ENCODE measurements at regions not wholly inside any gene's neighbourhood (a gene's known extent, or its start where the extent isn't known, plus 50 kb on each side); places are given as distances from the start of the nearest gene placed in this dataset.

GRCh38 chr22:48647051-48647450 lies 1180.6 kb downstream of the BRD1 start:
- Histone ChIP-seq H3K9me3 (ENCODE audit: insufficient read depth, low read depth, low read length) (peaks cover 4% of the 10 kb centered on the region; the same call in 1 of the 2 replicates), H3K4me3 (ENCODE audit: low read length, poor library complexity, severe bottlenecking) (no peak overlapping the region), H3K36me3 (ENCODE audit: insufficient read depth, low read length) (no peaks in the 10 kb centered on the region), H3K27me3 (ENCODE audit: insufficient read depth, low read length, poor library complexity, severe bottlenecking) (no peaks in the 10 kb centered on the region), H3K4me1 (ENCODE audit: insufficient read depth, low read length, poor library complexity, severe bottlenecking) (peaks cover 4% of the 10 kb centered on the region), H3K9me2 (replicated peaks; ENCODE audit: low read depth, low read length) (no peaks in the 10 kb centered on the region), H3F3A (ENCODE audit: low read depth) (no peaks in the 10 kb centered on the region), H3K4me2 (ENCODE audit: low read depth, low read length, poor library complexity, severe bottlenecking) (no peak overlapping the region), H2AFZ (ENCODE audit: low read length) (no peak overlapping the region), H3K9ac (ENCODE audit: low read depth, low read length, poor library complexity, severe bottlenecking) (no peak overlapping the region), H4K20me1 (ENCODE audit: insufficient read depth, low read length, poor library complexity, severe bottlenecking) (no peaks in the 10 kb centered on the region), H3K79me2 (ENCODE audit: insufficient read depth, low read length) (no peaks in the 10 kb centered on the region)
- no peak for TF ChIP-seq CTCF (conservative IDR thresholded peaks at IDR 0.05; ENCODE audit: low read length)
- TF ChIP-seq EZH2phosphoT487 (IDR thresholded peaks at IDR 0.05; ENCODE audit: borderline replicate concordance), result no peak

- H3K9me2 ChIP-seq (replicated peaks; ENCODE audit: low read depth, low read length), result no peaks in the 10 kb centered on the region
- no peaks in the 10 kb centered on the region for H3K79me2 ChIP-seq (ENCODE audit: insufficient read depth, low read length)
- H3K4me2 ChIP-seq (ENCODE audit: low read depth, low read length, poor library complexity, severe bottlenecking), result no peak overlapping the region
- H3K4me1 ChIP-seq (ENCODE audit: insufficient read depth, low read length, poor library complexity, severe bottlenecking), result peaks cover 4% of the 10 kb centered on the region
- H3K9me3 ChIP-seq (ENCODE audit: insufficient read depth, low read depth, low read length), result peaks cover 4% of the 10 kb centered on the region; the same call in 1 of the 2 replicates
- no peaks in the 10 kb centered on the region for H3K36me3 ChIP-seq (ENCODE audit: insufficient read depth, low read length)
- no peak overlapping the region for H3K4me3 ChIP-seq (ENCODE audit: low read length, poor library complexity, severe bottlenecking)
- no peak for TF ChIP-seq EZH2phosphoT487 (IDR thresholded peaks at IDR 0.05; ENCODE audit: borderline replicate concordance)
- TF ChIP-seq CTCF (conservative IDR thresholded peaks at IDR 0.05; ENCODE audit: low read length), result no peak
- H3K27me3 ChIP-seq (ENCODE audit: insufficient read depth, low read length, poor library complexity, severe bottlenecking), result no peaks in the 10 kb centered on the region
- H3K9ac ChIP-seq (ENCODE audit: low read depth, low read length, poor library complexity, severe bottlenecking), result no peak overlapping the region
- H4K20me1 ChIP-seq (ENCODE audit: insufficient read depth, low read length, poor library complexity, severe bottlenecking), result no peaks in the 10 kb centered on the region
- no peaks in the 10 kb centered on the region for H3F3A ChIP-seq (ENCODE audit: low read depth)
- H2AFZ ChIP-seq (ENCODE audit: low read length), result no peak overlapping the region
Measured at GRCh38 chr22:48646216-48646925, 1181.3 kb downstream of the BRD1 start.

DNA sequence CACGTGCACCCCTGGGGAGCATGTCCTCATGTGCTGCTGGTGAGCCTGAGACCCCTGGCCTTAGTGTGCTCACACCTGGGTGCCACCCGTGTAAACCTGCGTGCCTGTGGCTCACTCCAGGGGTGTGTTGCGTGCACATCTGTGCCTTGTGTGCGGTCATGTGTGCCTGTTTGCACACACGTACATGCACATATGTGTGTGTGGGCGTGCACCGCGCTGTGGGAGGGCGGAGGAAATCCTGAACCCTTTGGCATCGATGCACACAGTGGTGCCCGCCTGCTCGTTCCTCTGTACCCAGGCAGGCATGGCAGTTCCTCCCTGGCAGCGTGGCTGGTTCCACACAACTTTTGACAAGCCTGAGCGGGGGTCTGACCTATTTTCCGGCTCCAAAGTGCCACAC lies 1181.9 kb downstream of the BRD1 start:
- Histone ChIP-seq H3K27me3 (ENCODE audit: insufficient read depth, low read length, poor library complexity, severe bottlenecking) (no peaks in the 10 kb centered on the region), H2AFZ (ENCODE audit: low read length) (no peak overlapping the region), H3K4me3 (ENCODE audit: low read length, poor library complexity, severe bottlenecking) (no peak overlapping the region), H3K9me3 (ENCODE audit: insufficient read depth, low read depth, low read length) (0 out of 2 replicates have a peak, but pooled peaks cover 4% of the 10 kb centered on the region), H3K9me2 (replicated peaks; ENCODE audit: low read depth, low read length) (no peaks in the 10 kb centered on the region), H3K36me3 (ENCODE audit: insufficient read depth, low read length) (no peaks in the 10 kb centered on the region), H3K4me1 (ENCODE audit: insufficient read depth, low read length, poor library complexity, severe bottlenecking) (peaks cover 4% of the 10 kb centered on the region), H3K4me2 (ENCODE audit: low read depth, low read length, poor library complexity, severe bottlenecking) (no peak overlapping the region), H3K9ac (ENCODE audit: low read depth, low read length, poor library complexity, severe bottlenecking) (no peak overlapping the region), H3F3A (ENCODE audit: low read depth) (no peaks in the 10 kb centered on the region), H4K20me1 (ENCODE audit: insufficient read depth, low read length, poor library complexity, severe bottlenecking) (no peaks in the 10 kb centered on the region), H3K79me2 (ENCODE audit: insufficient read depth, low read length) (no peaks in the 10 kb centered on the region)
- TF ChIP-seq CTCF (conservative IDR thresholded peaks at IDR 0.05; ENCODE audit: low read length) (no peak), EZH2phosphoT487 (IDR thresholded peaks at IDR 0.05; ENCODE audit: borderline replicate concordance) (no peak)
